GM21576 (cell line): ENCODE measurements at regions not wholly inside any gene's neighbourhood (a gene's known extent, or its start where the extent isn't known, plus 50 kb on each side); places are given as distances from the start of the nearest gene placed in this dataset.

Experiments
- ATAC-seq: cut with Tn5 transposase; IDR thresholded peaks from one replicate; pipeline ENCODE4 v1.9.1; 2021; ENCODE audit warnings: mild to moderate bottlenecking, moderate library complexity; ENCODE audit not compliant: unreplicated experiment

DNA sequence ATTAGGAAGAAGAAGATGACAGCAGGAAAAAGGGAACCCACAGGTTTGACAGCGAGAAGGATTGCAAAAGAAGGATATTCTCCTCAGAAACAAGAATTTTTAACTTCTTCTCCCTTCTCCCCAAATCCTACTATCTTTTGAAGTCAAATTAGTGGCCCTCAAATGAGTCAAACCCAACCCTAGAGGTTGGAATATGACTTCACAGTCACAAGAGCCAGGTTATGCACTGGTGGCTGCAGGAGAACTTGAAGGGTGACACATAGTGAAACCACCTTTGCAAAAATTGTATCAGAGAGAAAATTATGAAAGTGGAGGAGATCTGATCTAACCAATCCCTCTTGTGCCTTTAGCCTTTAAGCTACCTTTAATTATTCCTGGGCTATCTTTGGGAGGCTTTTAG, 386.2 kb upstream of the CCDC196 start:
- ATAC-seq = no peak

DNA sequence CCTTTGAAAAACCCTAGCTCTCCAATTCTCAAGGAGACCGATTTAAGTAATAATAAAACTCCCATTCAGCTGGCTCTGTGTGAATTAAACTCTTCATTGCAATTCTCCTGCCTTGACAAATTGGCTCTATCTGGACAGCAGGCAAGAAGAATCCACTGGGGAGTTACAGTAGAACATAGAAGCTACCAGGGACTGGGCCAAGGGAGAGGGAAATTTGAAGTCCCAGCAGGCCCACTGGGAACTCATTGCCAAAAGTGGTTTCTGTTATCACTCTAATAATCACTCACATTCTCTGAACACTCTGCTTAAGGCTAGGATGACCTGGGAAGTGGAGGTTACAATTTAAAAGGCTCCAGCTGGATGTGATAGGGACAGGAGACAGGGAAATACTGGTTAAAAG, 384.5 kb upstream of the CCDC196 start:
- ATAC-seq = no peak

DNA sequence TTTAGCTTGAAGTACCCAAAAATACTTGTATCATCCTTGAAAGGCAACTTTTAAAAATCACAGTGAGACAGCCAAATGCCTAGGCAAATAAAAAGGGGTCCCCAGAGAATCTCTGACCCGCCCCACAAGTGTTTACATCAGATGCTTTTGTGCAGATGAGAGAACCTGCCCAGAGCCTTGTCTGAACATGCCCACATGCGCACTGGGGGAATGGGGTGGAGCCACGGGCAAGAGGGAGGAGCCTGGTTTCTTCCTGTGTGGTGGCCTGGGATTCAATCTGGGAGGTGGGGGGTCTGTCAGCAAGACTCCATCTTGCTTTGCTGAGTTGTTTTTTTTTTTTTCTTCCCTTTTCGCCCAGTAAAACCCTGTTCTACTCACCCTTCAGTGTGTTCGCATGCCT, 381.7 kb upstream of the CCDC196 start:
- ATAC-seq = no peak

DNA sequence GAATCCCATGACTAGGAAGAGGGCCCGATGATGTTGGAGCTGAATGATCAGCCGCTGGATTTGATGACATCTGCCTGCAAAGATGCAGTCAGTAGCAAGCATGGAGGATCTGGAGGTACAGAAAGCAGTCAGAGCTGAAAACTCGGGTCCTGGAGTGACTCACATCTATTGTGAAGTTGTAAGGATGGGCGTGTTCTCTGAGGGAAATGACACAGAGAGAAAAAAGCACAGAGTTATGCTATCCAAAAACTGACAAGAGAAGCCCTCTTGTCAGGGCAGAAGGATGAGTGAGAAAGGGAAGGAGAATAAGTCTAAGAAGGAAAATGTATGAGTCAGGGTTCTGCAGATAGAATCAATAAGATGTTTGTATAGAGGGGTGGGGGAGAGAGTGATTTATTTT, 380.4 kb upstream of the CCDC196 start:
- no peak for ATAC-seq

DNA sequence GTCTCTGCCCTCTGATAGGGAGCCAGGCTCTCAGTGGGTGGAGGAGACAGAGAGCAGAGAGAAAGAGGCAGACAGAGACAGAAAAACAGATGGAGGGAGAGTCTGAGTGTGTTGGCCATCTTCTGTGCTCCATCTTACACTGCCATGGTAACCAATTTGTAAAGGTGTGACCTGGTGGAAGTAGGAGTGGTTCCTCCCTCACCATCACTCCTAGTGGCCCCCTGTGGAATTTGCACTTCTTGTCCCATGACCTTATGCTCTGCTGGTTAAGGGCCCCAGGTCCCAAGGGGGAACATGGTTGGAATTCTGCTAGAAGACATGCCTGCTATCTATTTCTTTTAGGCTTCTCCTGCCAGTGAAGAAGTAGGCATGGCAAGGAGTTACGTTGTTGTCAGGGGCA, 376.7 kb upstream of the CCDC196 start:
- no peak for ATAC-seq

DNA sequence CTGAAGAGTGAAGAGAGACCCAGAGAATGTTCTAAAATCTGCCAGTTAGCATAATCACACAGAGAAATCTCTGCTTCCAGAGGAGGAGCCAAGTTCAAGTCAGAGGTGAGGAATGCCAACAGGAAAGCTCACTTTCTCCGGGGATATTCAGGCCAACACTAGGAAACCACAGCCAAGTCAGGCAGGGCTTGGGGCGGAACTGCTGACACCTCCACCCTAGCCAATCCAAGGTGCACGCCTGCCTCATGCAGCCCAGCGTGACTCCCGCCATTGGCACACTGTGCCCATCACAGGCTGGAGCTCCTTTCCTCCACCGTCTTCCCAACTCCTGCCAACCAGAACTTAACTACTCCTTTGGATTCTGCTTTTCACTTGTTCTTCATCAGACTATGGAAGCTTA, 374.3 kb upstream of the CCDC196 start:
- ATAC-seq = no peak

DNA sequence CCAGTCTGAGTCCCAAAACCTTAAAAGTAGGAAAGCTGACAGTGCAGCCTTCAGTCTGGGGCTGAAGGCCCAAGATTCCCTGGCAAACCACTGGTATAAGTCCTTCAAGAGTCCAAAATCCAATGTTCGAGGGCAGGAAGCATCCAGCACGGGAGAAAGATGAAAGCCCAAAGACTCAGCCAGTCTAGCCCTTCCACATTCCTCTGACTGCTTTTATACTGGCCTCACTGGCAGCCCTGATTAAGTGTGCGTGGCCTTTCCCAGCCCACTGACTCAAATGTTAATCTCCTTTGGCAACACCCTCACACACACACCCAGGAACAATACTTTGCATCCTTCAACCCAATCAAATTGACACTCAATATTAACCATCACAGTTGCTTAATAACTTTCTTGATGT, 372.1 kb upstream of the CCDC196 start:
- ATAC-seq = no peak

- no peak for ATAC-seq
These were observed 370.2 kb upstream of the CCDC196 start for GRCh38 chr14:66115740-66116502.

- no peak for ATAC-seq
These were observed 369.4 kb upstream of the CCDC196 start for GRCh38 chr14:66116732-66117131.

- no peak for ATAC-seq
These were observed 368.6 kb upstream of the CCDC196 start for GRCh38 chr14:66117600-66117999.

DNA sequence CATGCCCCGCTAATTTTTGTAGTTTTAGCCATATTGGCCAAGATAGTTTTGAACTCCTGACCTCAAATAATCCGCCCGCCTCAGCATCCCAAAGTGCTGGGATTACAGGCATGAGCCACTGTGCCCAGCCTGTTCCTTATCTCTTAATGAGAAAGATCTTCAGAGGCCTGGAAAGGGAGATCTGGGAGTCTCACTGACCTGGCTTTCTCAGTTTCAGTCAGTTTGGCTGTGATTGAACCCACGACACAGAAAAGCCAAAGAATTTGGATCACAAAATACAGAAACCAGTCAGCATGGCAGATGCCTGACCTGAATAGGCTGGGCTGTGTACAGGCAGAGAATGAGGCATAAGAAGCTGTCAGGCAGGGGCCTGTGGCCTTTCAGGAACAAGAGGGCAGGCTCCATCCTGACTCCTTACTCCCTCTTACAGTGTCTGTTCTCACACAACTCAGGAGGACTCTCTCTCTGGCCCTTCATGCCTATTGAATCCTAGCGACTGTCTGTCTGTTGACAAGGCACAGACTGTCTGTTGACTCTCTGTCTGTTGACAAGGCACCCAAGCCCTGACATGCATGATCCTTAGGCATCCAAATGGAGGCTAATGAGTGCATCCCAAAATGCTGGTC, 366.5 kb upstream of the CCDC196 start:
- no peak for ATAC-seq

- no peak for ATAC-seq
These were observed 365.8 kb upstream of the CCDC196 start for GRCh38 chr14:66120402-66120801.

DNA sequence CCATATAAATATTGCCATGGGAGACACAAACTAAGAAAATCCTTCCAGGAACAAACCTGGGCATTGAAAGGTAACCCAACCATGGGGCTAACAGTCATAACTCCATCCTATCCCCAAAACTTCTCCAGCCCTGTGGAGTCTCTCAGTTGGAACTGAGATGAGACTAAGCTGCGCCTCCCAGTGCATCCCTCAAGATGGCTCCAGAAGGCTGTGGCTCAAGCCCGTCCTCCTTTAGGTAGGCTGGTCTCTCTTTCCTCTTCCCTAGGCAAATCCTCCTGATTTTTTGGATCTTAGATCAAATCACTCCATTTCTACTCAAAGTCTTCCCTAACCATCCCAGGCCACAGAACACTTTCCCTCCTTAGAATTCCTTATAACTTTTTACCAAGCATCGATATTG, 364.3 kb upstream of the CCDC196 start:
- ATAC-seq = no peak

GRCh38 chr14:66129224-66129623, 356.9 kb upstream of the CCDC196 start:
- no peak for ATAC-seq

- ATAC-seq = no peak
These were observed 355.1 kb upstream of the CCDC196 start for GRCh38 chr14:66131111-66131510.

- ATAC-seq = no peak
These were observed 352.5 kb upstream of the CCDC196 start for GRCh38 chr14:66133666-66134065.

DNA sequence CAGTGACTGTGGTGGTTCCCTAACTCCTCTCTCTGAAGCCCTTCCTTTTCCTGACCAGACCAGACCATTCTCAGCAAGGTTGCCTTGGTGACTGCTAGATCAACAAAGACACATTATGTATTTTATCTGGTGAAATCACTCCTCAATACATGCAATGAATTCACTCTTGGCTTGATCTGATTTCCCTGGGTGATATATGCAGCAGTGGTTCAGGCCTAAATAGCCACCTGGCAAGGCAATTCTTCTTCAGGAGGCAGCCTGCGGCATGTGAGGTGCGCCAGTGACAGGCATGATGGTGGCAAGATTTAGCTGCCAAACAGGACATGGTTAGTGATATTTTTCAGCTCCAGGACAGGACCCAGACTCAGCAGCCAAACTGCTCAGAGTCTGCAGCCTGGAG, 350.3 kb upstream of the CCDC196 start:
- ATAC-seq = no peak

- no peak for ATAC-seq
These were observed 349.1 kb upstream of the CCDC196 start for GRCh38 chr14:66137081-66137480.

DNA sequence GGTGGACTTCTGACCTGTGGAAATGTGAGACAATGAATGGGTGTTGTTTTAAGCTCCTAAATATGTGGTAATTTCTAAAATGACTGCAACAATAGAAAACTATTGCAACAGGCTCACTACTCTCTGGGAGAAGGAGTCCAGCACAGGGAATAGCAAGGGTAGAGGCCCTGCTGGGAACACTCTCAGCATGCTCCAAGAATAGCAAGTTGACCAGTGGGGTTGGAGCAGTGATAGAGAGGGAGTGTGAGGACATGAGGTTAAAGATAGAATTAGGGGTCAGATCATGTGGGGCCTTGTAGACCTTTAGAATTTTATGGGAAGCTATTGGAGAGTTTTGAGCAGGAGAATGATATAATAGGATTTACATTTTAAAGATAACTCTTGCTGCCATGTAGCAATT, 346.7 kb upstream of the CCDC196 start:
- ATAC-seq = no peak

- peak; percentile 83 for ATAC-seq
These were observed 345.8 kb upstream of the CCDC196 start for GRCh38 chr14:66140213-66140918.

GRCh38 chr14:66140963-66141362, 345.2 kb upstream of the CCDC196 start:
- ATAC-seq = no peak

DNA sequence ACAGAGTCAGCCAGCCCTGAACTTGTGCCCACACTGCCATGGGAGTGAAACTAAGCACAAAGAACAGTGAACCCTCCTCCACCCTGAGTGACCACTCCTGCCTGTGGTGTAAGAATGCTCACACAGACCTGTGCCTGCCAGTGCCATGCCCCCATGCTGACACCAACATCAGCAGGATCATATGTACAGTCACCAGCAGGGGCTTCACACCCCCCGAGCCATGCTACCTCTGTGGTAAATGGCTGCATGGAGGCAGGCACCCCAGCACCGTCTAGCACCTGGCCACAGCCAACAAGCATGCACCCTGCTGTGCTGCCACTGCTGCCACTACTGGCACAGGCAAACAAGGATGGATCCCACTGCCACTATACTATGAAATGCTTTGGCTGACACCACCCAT, 344.4 kb upstream of the CCDC196 start:
- ATAC-seq = no peak
